ENCODE measurements at regions not wholly inside any gene's neighbourhood (a gene's known extent, or its start where the extent isn't known, plus 50 kb on each side); places are given as distances from the start of the nearest gene placed in this dataset.
A peak's percentile ranks its signal among the peaks of the same experiment; 100 is the strongest.

GRCh38 chr11:43581370-43582023 is 99.0 kb upstream of the HSD17B12 start:
- Histone ChIP-seq H3K9me2 (ENCODE audit: low read depth, low read length) (no peaks in the 10 kb centered on the region), H3K4me3 (ENCODE audit: low read depth, low read length, poor library complexity, severe bottlenecking) (peak overlapping the region; percentile 55), H3K79me2 (ENCODE audit: insufficient read depth, low read length) (no peaks in the 10 kb centered on the region), H2AFZ (ENCODE audit: low read length) (no peak overlapping the region), H3K36me3 (ENCODE audit: insufficient read depth, low read length) (no peaks in the 10 kb centered on the region), H3K4me1 (ENCODE audit: insufficient read depth, low read length, severe bottlenecking) (peaks cover 6% of the 10 kb centered on the region), H3K27ac (ENCODE audit: low read depth, low read length, poor library complexity, severe bottlenecking) (no peak overlapping the region), H4K20me1 (ENCODE audit: insufficient read depth, low read length) (no peaks in the 10 kb centered on the region), H3K9me3 (ENCODE audit: low read length) (no peaks in the 10 kb centered on the region), H3F3A (ENCODE audit: insufficient read depth, low read length) (no peaks in the 10 kb centered on the region), H3K4me2 (ENCODE audit: low read length) (peak overlapping the region; percentile 51), H3K9ac (ENCODE audit: low read length) (no peak overlapping the region), H3K27me3 (ENCODE audit: insufficient read depth, low read length) (no peaks in the 10 kb centered on the region; the same call in 1 of the 2 replicates)
- TF ChIP-seq EZH2 (IDR thresholded peaks at IDR 0.05; ENCODE audit: borderline replicate concordance, low read length) (no peak), CTCF (IDR thresholded peaks at IDR 0.05; ENCODE audit: low read length) (no peak)

- TF ChIP-seq EZH2 (IDR thresholded peaks at IDR 0.05; ENCODE audit: borderline replicate concordance, low read length): no peak
- TF ChIP-seq CTCF (IDR thresholded peaks at IDR 0.05; ENCODE audit: low read length): no peak
- no peaks in the 10 kb centered on the region for H3K9me2 ChIP-seq (ENCODE audit: low read depth, low read length)
- H3K36me3 ChIP-seq (ENCODE audit: insufficient read depth, low read length): no peaks in the 10 kb centered on the region
- no peak overlapping the region for H3K4me3 ChIP-seq (ENCODE audit: low read depth, low read length, poor library complexity, severe bottlenecking)
- peaks cover 6% of the 10 kb centered on the region for H3K4me1 ChIP-seq (ENCODE audit: insufficient read depth, low read length, severe bottlenecking)
- no peak overlapping the region for H2AFZ ChIP-seq (ENCODE audit: low read length)
- H3F3A ChIP-seq (ENCODE audit: insufficient read depth, low read length): no peaks in the 10 kb centered on the region
- H3K4me2 ChIP-seq (ENCODE audit: low read length): peak overlapping the region; percentile 51; the same call in 1 of the 2 replicates
- H4K20me1 ChIP-seq (ENCODE audit: insufficient read depth, low read length): no peaks in the 10 kb centered on the region
- H3K27me3 ChIP-seq (ENCODE audit: insufficient read depth, low read length): no peaks in the 10 kb centered on the region; the same call in 1 of the 2 replicates
- H3K79me2 ChIP-seq (ENCODE audit: insufficient read depth, low read length): no peaks in the 10 kb centered on the region
- H3K9ac ChIP-seq (ENCODE audit: low read length): no peak overlapping the region
- no peaks in the 10 kb centered on the region for H3K9me3 ChIP-seq (ENCODE audit: low read length)
- H3K27ac ChIP-seq (ENCODE audit: low read depth, low read length, poor library complexity, severe bottlenecking): no peak overlapping the region
These were observed 98.3 kb upstream of the HSD17B12 start for GRCh38 chr11:43582024-43582862.

GRCh38 chr11:43582863-43583462 is 97.6 kb upstream of the HSD17B12 start:
- H3K27ac ChIP-seq (ENCODE audit: low read depth, low read length, poor library complexity, severe bottlenecking): no peak overlapping the region
- no peaks in the 10 kb centered on the region for H3K9me2 ChIP-seq (ENCODE audit: low read depth, low read length)
- no peaks in the 10 kb centered on the region for H4K20me1 ChIP-seq (ENCODE audit: insufficient read depth, low read length)
- no peaks in the 10 kb centered on the region for H3K79me2 ChIP-seq (ENCODE audit: insufficient read depth, low read length)
- H3K4me3 ChIP-seq (ENCODE audit: low read depth, low read length, poor library complexity, severe bottlenecking): no peak overlapping the region
- no peaks in the 10 kb centered on the region for H3F3A ChIP-seq (ENCODE audit: insufficient read depth, low read length)
- no peaks in the 10 kb centered on the region; the same call in 1 of the 2 replicates for H3K27me3 ChIP-seq (ENCODE audit: insufficient read depth, low read length)
- TF ChIP-seq EZH2 (IDR thresholded peaks at IDR 0.05; ENCODE audit: borderline replicate concordance, low read length) (no peak), CTCF (IDR thresholded peaks at IDR 0.05; ENCODE audit: low read length) (no peak)
- H3K9ac ChIP-seq (ENCODE audit: low read length): no peak overlapping the region
- H3K36me3 ChIP-seq (ENCODE audit: insufficient read depth, low read length): no peaks in the 10 kb centered on the region
- no peak overlapping the region for H3K4me2 ChIP-seq (ENCODE audit: low read length)
- no peak overlapping the region for H2AFZ ChIP-seq (ENCODE audit: low read length)
- H3K4me1 ChIP-seq (ENCODE audit: insufficient read depth, low read length, severe bottlenecking): peaks cover 6% of the 10 kb centered on the region
- no peaks in the 10 kb centered on the region for H3K9me3 ChIP-seq (ENCODE audit: low read length)
